DMS53 treated with DMSO at 0.1 percent for 48 hours (cell line): ENCODE measurements at regions not wholly inside any gene's neighbourhood (a gene's known extent, or its start where the extent isn't known, plus 50 kb on each side); places are given as distances from the start of the nearest gene placed in this dataset.

Experiments used
- DNase-seq: peaks from one replicate; lab custom pipeline; 2025; ENCODE audit not compliant: unreplicated experiment; lab: John Stamatoyannopoulos, UW

GRCh38 chr12:125650587-125650986 lies 585.4 kb downstream of the AACS start:
- no peak for DNase-seq

- DNase-seq = no peak
Observed at GRCh38 chr12:125651625-125652024, 586.4 kb downstream of the AACS start.

- no peak for DNase-seq
Observed at GRCh38 chr12:125652681-125653080, 587.4 kb downstream of the AACS start.

GRCh38 chr12:125657681-125658080 lies 592.4 kb downstream of the AACS start:
- no peak for DNase-seq

- DNase-seq = no peak
Observed at GRCh38 chr12:125674554-125675338, 609.5 kb downstream of the AACS start.

GRCh38 chr12:125676366-125676765 lies 611.1 kb downstream of the AACS start:
- DNase-seq = no peak

GRCh38 chr12:125677829-125678228 lies 612.6 kb downstream of the AACS start:
- no peak for DNase-seq

- DNase-seq = no peak
Observed at GRCh38 chr12:125678589-125678993, 613.4 kb downstream of the AACS start.

GRCh38 chr12:125683748-125684381 lies 618.6 kb downstream of the AACS start:
- DNase-seq = no peak

- no peak for DNase-seq
Observed at GRCh38 chr12:125684968-125685790, 619.9 kb downstream of the AACS start.

- no peak for DNase-seq
Observed at GRCh38 chr12:125685915-125686314, 620.7 kb downstream of the AACS start.

- DNase-seq = no peak
Observed at GRCh38 chr12:125687403-125687802, 622.2 kb downstream of the AACS start.

- no peak for DNase-seq
Observed at GRCh38 chr12:125687820-125688219, 622.6 kb downstream of the AACS start.

GRCh38 chr12:125688223-125688622 lies 623.0 kb downstream of the AACS start:
- no peak for DNase-seq

- no peak for DNase-seq
Observed at GRCh38 chr12:125688881-125689280, 623.6 kb downstream of the AACS start.

GRCh38 chr12:125689576-125690410 lies 624.6 kb downstream of the AACS start:
- DNase-seq = no peak

- DNase-seq = no peak
Observed at GRCh38 chr12:125690841-125691240, 625.6 kb downstream of the AACS start.

- DNase-seq = no peak
Observed at GRCh38 chr12:125696054-125696453, 630.8 kb downstream of the AACS start.

- DNase-seq = no peak
Observed at GRCh38 chr12:125704803-125705202, 639.6 kb downstream of the AACS start.

- DNase-seq = no peak
Observed at GRCh38 chr12:125720961-125721360, 655.7 kb downstream of the AACS start.

- no peak for DNase-seq
Observed at GRCh38 chr12:125734137-125734536, 668.9 kb downstream of the AACS start.
